Activated naive CD4-positive, alpha-beta T cell treated with anti-CD3 and anti-CD28 coated beads for 36 hours (primary cell): ENCODE measurements at regions not wholly inside any gene's neighbourhood (a gene's known extent, or its start where the extent isn't known, plus 50 kb on each side); places are given as distances from the start of the nearest gene placed in this dataset.
"Not testable (repeated sequence)": the region's sequence is repeated elsewhere in the genome, so short reads cannot be mapped to it uniquely, and the experiment has no call there.

Source experiments
- CTCF ChIA-PET: fragments of 350-600 bp; sonication (Branson Sonifier 250); formaldehyde crosslinking; loops from one replicate; lab custom pipeline; 2021; ENCODE audit warnings: antibody characterized with exemption; lab: Charles Lee
- DNase-seq: peaks from one replicate; pipeline ENCODE4 v3.0.0-alpha.2; 2020
- H3K27ac Mint-ChIP-seq: one replicate; pipeline ENCODE4 v1.8.0; 2021; ENCODE audit warnings: mild to moderate bottlenecking, mixed read lengths
- H3K27me3 Mint-ChIP-seq: one replicate; pipeline ENCODE4 v1.8.0; 2021; ENCODE audit warnings: low read depth, mixed read lengths
- H3K36me3 Mint-ChIP-seq: one replicate; pipeline ENCODE4 v1.8.0; 2021; ENCODE audit warnings: low read depth, mixed read lengths
- H3K4me1 Mint-ChIP-seq: one replicate; pipeline ENCODE4 v1.8.0; 2021; ENCODE audit warnings: low read depth, mixed read lengths
- H3K4me3 Mint-ChIP-seq: one replicate; pipeline ENCODE4 v1.8.0; 2021; ENCODE audit warnings: mild to moderate bottlenecking, moderate library complexity, mixed read lengths
- H3K9me3 Mint-ChIP-seq: one replicate; pipeline ENCODE4 v1.8.0; 2021; ENCODE audit warnings: mixed read lengths
- intact Hi-C: fragments of 100-400 bp; cut with micrococcal nuclease; formaldehyde crosslinking; loops from one replicate; pipeline ENCODE4 v1.15.1; 2023

DNA sequence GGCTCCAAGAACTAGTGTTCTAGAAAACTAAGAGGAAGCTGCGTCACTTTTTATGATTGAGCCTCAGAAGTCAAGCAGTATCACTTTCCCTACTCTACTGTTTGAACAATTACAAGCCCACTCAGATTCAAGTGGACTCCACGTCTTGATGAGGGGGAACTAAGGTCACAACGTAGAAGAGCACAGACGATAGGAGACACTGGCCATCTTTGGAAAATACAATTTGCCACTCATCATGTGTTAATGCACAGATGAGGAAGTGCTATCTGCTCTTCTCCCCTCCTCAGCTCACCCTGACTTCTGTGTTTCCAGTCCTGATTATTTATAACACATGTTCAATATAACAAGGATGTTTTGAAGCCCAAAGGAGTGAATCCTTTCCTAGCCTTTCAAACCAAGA, 76.1 kb upstream of the CYP1B1 start:
- no peak for DNase-seq
- Mint-ChIP-seq H3K27me3 (peaks cover 2% of the 10 kb centered on the region), H3K27ac (no peak overlapping the region), H3K4me1 (peaks cover 2% of the 10 kb centered on the region), H3K9me3 (no peaks in the 10 kb centered on the region), H3K36me3 (no peaks in the 10 kb centered on the region), H3K4me3 (no peak overlapping the region)
- CTCF ChIA-PET: no interaction called here
- intact Hi-C loops: no loop called here

DNA sequence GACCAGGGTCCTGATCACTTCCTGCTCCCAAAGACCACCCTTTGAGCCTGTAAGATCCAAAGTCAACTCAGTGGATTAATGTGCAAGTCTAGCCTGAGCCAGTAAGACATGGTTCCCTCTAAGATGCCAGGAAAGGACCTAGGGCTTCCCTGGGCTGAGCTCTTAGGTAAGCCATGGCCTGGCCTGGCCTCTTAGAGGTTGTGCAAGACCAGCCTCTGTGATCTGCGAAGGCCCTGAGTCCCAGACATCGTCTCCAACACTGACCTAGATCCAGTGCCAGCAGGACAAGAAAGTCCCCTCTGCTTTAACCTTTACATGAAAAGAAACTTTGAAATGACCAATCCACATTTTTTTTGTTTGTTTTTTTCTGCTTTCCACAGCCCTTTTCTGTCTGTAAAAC, 73.6 kb upstream of the CYP1B1 start:
- H3K4me3 Mint-ChIP-seq: no peak overlapping the region
- H3K9me3 Mint-ChIP-seq: no peaks in the 10 kb centered on the region
- CTCF ChIA-PET: no interaction called here
- no peaks in the 10 kb centered on the region for H3K27me3 Mint-ChIP-seq
- intact Hi-C loops: no loop called here
- H3K36me3 Mint-ChIP-seq: no peaks in the 10 kb centered on the region
- no peak overlapping the region for H3K27ac Mint-ChIP-seq
- DNase-seq: no peak
- H3K4me1 Mint-ChIP-seq: peaks cover 5% of the 10 kb centered on the region

DNA sequence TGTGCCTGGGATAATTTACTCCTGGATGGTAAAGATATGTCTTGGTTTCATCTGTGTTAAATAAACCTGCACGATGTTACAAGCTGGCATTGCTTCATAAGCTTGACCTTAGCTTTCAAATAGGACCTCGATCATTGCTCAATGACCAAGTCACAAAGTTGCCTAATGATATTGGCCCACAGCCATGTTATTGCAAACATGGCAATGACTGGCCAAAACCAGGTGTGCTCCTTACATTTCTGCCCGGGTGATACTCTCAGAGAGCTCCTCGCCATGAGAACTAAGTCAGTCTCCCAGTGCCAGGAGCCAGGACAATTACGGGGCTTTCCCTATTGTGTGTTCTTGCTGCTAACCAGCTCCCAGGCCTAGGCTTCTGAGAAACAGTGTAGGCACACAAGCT, 72.5 kb upstream of the CYP1B1 start:
- Mint-ChIP-seq H3K4me1 (peaks cover 5% of the 10 kb centered on the region), H3K36me3 (no peaks in the 10 kb centered on the region), H3K9me3 (no peaks in the 10 kb centered on the region), H3K4me3 (no peak overlapping the region), H3K27me3 (no peaks in the 10 kb centered on the region), H3K27ac (no peak overlapping the region)
- CTCF ChIA-PET: no interaction called here
- no peak for DNase-seq
- intact Hi-C loops: no loop called here

DNA sequence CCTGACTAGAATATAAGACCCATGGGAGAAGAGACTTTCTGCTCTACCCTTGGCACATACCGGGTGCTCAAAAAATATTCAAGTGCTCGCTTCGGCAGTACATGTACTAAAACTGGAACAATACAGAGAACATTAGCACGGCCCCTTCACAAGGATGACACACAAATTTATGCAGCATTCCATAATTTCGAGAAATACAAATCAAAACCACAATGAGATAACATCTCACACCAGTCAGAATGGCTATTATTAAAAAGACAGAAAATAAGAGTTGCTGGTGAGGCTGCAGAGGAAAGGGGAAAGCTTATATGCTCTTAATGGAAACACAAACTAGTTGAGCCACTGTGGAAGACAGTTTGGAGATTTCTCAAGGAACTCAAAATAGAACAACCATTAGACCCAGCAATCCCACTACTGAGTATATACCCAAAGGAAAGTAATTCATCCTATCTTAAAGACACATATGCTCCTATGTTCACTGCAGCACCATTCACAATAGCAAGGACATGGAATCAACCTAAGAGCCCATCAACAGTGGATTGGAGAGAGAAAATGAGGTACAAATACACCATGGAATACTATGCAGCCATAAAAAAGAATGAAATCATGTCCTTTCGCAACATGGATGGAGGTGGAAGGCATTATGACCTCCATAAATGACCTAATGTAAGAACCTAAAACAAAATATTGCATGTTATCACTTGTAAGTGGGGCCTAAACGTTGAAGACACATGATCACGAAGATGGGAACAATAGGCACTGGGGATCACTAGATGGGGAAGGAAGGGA, 71.6 kb upstream of the CYP1B1 start:
- H3K27ac Mint-ChIP-seq: no peak overlapping the region
- DNase-seq: no peak
- H3K36me3 Mint-ChIP-seq: no peaks in the 10 kb centered on the region
- CTCF ChIA-PET: interaction anchor here (0.9 kb wide), 1 partner anchor 32 kb away, joined by 3 read pairs; no protein-coding TSS in a partner anchor
- H3K9me3 Mint-ChIP-seq: peaks cover 1% of the 10 kb centered on the region
- H3K4me1 Mint-ChIP-seq: peaks cover 5% of the 10 kb centered on the region
- intact Hi-C loops: no loop called here
- H3K27me3 Mint-ChIP-seq: no peaks in the 10 kb centered on the region
- no peak overlapping the region for H3K4me3 Mint-ChIP-seq

DNA sequence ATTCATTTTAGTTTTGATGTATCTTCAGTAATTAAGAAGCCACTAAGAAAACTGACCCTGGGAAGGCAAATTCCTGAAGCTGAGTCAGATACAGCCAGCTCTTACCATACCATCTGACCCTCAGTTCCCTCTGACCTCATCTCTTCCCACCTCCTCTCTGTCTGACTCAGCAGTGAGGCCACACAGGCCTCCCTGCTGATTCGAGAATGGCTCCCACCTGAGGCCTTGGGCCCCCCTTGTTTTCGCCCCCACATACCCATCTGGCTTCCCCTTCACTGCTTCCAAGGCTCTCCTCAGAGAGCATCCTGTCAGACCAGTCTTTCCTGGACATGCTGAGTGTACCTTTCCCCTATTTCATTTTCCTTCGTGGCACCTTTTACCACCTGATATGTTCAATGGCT, 71.0 kb upstream of the CYP1B1 start:
- intact Hi-C loops: no loop called here
- H3K36me3 Mint-ChIP-seq: no peaks in the 10 kb centered on the region
- H3K27ac Mint-ChIP-seq: no peak overlapping the region

DNA sequence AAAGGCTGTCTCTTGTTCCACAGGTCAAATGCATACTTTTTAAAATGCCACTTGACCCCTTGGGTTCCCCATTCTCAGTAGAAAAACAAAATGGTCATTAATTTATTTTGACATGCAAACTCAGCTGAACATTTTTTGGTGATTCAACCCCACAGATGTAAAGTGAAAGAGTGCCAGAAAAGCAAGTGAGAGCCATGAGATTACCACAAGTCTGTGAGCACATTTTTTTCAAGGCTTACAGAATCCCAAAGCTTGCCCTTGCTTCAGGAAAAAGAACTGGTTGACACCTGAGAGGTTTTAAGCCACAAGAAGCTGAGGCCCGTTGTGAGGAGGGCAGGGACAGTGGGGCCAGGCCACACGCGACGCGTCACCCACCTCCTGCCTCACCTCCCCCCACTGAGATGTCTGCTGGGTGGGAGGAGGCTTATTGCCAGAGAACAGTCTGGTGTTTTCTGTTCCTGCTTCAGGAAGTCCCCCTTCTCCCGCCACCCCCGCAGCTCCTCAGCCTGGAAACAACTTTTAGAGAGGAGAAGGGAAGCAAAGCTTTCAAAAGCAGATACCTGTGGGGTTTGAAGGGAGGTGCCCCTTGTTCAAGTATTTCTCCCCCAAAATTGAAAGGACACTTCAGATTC, 70.4 kb upstream of the CYP1B1 start:
- Mint-ChIP-seq H3K4me1 (peaks cover 5% of the 10 kb centered on the region), H3K27ac (no peak overlapping the region), H3K9me3 (peaks cover 1% of the 10 kb centered on the region), H3K4me3 (no peak overlapping the region), H3K36me3 (no peaks in the 10 kb centered on the region), H3K27me3 (no peaks in the 10 kb centered on the region)
- DNase-seq: peak; percentile 7
- intact Hi-C loops: no loop called here
- CTCF ChIA-PET: interaction anchor here (0.9 kb wide), 1 partner anchor 31 kb away, joined by 3 read pairs; no protein-coding TSS in a partner anchor

More for the DNA sequence above, 71.0 kb upstream of the CYP1B1 start:
- H3K27me3 Mint-ChIP-seq: no peaks in the 10 kb centered on the region
- peaks cover 5% of the 10 kb centered on the region for H3K4me1 Mint-ChIP-seq
- DNase-seq: no peak
- peaks cover 1% of the 10 kb centered on the region for H3K9me3 Mint-ChIP-seq
- CTCF ChIA-PET: interaction anchor here (0.9 kb wide), 1 partner anchor 31 kb away, joined by 3 read pairs; no protein-coding TSS in a partner anchor
- no peak overlapping the region for H3K4me3 Mint-ChIP-seq

DNA sequence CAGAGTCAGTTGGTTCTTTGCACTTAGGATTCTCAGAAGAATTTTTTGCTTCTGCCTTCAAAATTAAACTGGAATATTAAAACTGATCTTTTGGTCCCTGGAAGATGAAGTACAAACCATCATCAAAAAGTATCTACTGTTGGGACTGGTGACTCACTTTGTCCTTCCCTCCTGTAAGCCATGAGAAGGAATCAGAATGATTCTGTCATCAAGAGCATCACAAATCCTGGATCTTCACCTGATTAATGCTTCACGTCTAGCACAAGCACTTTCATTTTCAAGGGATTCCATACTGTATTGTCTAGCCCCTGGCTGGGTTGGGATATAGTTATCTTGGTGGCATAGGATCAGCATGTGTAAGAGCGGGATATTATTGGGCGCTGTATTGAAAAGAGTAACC, 69.3 kb upstream of the CYP1B1 start:
- H3K27ac Mint-ChIP-seq: no peak overlapping the region
- no peak overlapping the region for H3K4me3 Mint-ChIP-seq
- H3K27me3 Mint-ChIP-seq: no peaks in the 10 kb centered on the region
- H3K9me3 Mint-ChIP-seq: peaks cover 1% of the 10 kb centered on the region
- H3K4me1 Mint-ChIP-seq: peaks cover 5% of the 10 kb centered on the region
- H3K36me3 Mint-ChIP-seq: no peaks in the 10 kb centered on the region
- no peak for DNase-seq
- CTCF ChIA-PET: no interaction called here
- intact Hi-C loops: no loop called here

DNA sequence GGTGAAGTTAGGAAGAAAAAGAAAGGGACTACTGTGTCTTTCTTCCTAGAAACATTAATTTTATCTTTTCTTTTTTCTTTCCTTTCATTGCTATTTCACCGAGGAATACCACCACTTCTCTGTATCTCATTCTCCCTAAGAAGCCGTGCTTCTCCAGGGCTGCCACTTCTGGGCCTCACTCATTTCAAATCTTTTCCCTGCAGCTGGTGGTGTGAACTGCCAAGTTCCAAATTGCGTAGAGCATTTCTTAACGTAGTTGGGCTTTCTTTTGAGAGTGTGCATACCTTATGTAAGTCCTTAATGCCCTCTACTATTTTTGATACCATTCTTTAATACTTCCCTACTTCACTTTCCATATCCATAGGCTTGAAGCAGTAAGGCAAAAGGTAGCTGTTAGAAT, 66.7 kb upstream of the CYP1B1 start:
- no peaks in the 10 kb centered on the region for H3K27me3 Mint-ChIP-seq
- peaks cover 5% of the 10 kb centered on the region for H3K4me1 Mint-ChIP-seq

DNA sequence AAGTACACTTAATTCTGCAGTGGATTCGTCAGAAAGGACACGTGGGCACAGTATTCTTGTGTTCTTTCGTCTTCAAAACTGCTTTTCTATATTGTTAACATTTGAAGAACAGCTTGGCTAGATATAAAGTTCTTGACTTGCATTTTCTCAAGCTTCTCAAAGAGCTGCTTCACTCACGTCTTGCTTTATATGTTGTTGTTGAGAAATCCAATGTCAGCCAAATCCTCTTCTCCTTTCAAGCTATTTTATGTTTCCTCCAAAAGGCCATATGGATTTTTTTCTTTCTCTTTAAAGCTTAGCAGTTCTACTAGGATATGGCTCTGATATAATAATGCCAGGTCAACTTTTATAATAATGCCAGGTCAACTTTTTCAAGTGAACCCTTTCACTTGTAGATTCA, 65.5 kb upstream of the CYP1B1 start:
- DNase-seq: no peak
- intact Hi-C loops: no loop called here
- Mint-ChIP-seq H3K27ac (no peak overlapping the region), H3K27me3 (no peaks in the 10 kb centered on the region), H3K4me3 (no peak overlapping the region), H3K9me3 (peaks cover 1% of the 10 kb centered on the region), H3K36me3 (no peaks in the 10 kb centered on the region), H3K4me1 (no peaks in the 10 kb centered on the region)
- CTCF ChIA-PET: interaction anchor here (0.6 kb wide), 1 partner anchor 315 kb away, joined by 3 read pairs; no protein-coding TSS in a partner anchor

More for the DNA sequence above, 66.7 kb upstream of the CYP1B1 start:
- CTCF ChIA-PET: interaction anchor here (0.6 kb wide), 1 partner anchor 725 kb away, joined by 3 read pairs; no protein-coding TSS in a partner anchor
- Mint-ChIP-seq H3K4me3 (no peak overlapping the region), H3K9me3 (peaks cover 1% of the 10 kb centered on the region), H3K36me3 (no peaks in the 10 kb centered on the region), H3K27ac (no peak overlapping the region)
- no peak for DNase-seq
- intact Hi-C loops: no loop called here

DNA sequence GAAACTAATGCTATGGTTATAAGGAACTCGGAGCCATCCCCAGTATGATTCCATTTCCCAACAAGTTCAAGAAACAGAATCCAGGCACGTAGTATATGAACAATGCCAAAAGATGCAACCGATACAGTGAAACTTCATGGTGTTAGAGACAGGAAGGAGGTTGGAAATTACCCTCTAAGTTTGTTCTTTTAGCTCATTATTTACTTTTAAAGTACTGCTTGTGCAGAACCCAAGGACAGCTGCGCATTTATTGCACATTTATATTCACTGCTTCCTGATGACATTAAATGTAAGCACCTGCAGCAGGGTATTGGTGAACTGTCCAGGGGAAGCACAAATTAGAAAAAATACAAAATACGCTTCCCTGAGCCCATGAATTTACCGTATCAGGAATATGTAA, 63.0 kb upstream of the CYP1B1 start:
- no peak overlapping the region for H3K4me3 Mint-ChIP-seq
- intact Hi-C loops: no loop called here
- H3K27me3 Mint-ChIP-seq: peaks cover 4% of the 10 kb centered on the region
- CTCF ChIA-PET: interaction anchor here (0.5 kb wide), 1 partner anchor 157 kb away, joined by 3 read pairs; no protein-coding TSS in a partner anchor
- no peaks in the 10 kb centered on the region for H3K36me3 Mint-ChIP-seq
- H3K27ac Mint-ChIP-seq: no peak overlapping the region
- no peaks in the 10 kb centered on the region for H3K4me1 Mint-ChIP-seq
- peaks cover 6% of the 10 kb centered on the region for H3K9me3 Mint-ChIP-seq
- DNase-seq: no peak

DNA sequence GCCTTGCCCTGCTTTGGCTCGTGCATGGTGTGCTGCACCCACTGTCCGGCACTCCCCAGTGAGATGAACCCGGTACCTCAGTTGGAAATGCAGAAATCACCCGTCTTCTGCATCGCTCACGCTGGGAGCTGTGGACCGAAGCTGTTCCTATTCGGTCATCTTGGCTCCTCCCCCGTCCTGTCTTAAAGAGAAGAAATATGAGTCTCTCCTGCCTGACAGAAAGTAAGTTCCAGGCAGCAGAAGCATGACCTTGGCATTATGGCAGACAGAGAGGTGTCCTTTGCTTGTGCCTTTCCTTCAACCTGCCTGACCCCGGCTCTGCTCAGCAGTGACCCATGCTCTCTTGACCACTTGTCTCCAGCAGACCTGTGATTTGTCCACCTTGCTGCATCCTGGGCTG, 62.5 kb upstream of the CYP1B1 start:
- H3K4me3 Mint-ChIP-seq: no peak overlapping the region
- no peaks in the 10 kb centered on the region for H3K36me3 Mint-ChIP-seq
- peaks cover 4% of the 10 kb centered on the region for H3K27me3 Mint-ChIP-seq
- CTCF ChIA-PET: interaction anchor here (0.5 kb wide), 1 partner anchor 156 kb away, joined by 3 read pairs; no protein-coding TSS in a partner anchor
- H3K4me1 Mint-ChIP-seq: no peaks in the 10 kb centered on the region
- no peak for DNase-seq
- intact Hi-C loops: no loop called here
- H3K9me3 Mint-ChIP-seq: peaks cover 6% of the 10 kb centered on the region
- H3K27ac Mint-ChIP-seq: no peak overlapping the region

DNA sequence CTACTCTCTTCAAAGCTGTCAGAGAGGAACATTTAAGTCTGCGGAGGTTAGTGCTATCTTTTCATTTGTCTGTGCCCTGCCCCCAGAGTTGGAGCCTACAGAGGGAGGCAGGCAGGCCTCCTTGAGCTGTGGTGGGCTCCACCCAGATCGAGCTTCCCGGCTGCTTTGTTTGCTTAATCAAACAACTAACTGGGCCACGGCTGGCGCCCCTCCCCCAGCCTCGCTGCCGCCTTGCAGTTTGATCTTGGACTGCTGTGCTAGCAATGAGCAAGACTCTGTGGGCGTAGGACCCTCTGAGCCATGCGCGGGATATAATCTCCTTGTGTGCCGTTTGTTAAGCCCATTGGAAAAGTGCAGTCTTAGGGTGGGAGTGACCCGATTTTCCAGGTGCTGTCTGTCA, 62.0 kb upstream of the CYP1B1 start:
- CTCF ChIA-PET, DNase-seq, H3K4me3 Mint-ChIP-seq, H3K27ac Mint-ChIP-seq, H3K9me3 Mint-ChIP-seq, intact Hi-C loops, H3K36me3 Mint-ChIP-seq, H3K27me3 Mint-ChIP-seq, H3K4me1 Mint-ChIP-seq: not testable (repeated sequence)
